ENCODE measurements at regions not wholly inside any gene's neighbourhood (a gene's known extent, or its start where the extent isn't known, plus 50 kb on each side); places are given as distances from the start of the nearest gene placed in this dataset.

DNA sequence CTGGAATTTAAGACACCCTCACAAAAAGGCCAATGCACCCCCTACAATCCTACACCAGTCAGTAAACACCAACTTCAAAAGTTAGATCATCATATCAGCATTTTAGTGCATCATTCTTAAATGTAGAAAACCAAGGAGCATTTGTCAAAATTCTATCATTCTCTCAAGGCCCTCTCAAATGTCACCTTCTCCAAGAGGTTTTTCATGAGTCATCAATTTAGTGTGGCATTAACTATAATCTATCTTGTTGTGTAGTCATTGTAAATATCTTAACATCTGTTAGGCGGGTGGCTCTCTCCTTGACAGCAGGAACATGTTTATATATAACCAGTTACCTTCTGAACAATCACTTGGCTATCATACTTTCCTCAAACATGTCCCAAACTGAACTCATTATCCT lies 62.1 kb upstream of the G2E3 start:
- no peak overlapping the region for H3K27ac ChIP-seq
- TF ChIP-seq, protein P1, sequence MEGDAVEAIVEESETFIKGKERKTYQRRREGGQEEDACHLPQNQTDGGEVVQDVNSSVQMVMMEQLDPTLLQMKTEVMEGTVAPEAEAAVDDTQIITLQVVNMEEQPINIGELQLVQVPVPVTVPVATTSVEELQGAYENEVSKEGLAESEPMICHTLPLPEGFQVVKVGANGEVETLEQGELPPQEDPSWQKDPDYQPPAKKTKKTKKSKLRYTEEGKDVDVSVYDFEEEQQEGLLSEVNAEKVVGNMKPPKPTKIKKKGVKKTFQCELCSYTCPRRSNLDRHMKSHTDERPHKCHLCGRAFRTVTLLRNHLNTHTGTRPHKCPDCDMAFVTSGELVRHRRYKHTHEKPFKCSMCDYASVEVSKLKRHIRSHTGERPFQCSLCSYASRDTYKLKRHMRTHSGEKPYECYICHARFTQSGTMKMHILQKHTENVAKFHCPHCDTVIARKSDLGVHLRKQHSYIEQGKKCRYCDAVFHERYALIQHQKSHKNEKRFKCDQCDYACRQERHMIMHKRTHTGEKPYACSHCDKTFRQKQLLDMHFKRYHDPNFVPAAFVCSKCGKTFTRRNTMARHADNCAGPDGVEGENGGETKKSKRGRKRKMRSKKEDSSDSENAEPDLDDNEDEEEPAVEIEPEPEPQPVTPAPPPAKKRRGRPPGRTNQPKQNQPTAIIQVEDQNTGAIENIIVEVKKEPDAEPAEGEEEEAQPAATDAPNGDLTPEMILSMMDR (IDR thresholded peaks at IDR 0.05): no peak

DNA sequence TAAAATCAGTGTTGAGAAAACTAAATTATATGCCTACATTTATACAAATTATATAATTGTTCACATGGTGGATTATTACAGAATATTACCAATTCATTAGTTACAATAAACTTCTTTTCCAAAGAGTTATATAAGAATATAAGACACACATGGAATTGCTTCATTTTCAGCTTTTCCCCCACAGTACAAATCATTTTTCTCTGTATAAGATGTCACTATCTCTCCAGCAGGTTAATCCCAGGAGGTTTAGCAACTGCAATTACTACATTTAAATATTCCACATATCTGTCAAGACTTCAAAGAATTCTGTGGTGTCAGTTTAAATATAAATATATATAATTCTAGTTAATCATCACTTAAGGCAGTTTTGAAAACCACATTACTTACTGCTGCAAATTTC lies 59.6 kb upstream of the G2E3 start:
- TF ChIP-seq ZFX (IDR thresholded peaks at IDR 0.05; ENCODE audit: borderline replicate concordance): no peak
- TF ChIP-seq, protein P1 (IDR thresholded peaks at IDR 0.05): no peak

DNA sequence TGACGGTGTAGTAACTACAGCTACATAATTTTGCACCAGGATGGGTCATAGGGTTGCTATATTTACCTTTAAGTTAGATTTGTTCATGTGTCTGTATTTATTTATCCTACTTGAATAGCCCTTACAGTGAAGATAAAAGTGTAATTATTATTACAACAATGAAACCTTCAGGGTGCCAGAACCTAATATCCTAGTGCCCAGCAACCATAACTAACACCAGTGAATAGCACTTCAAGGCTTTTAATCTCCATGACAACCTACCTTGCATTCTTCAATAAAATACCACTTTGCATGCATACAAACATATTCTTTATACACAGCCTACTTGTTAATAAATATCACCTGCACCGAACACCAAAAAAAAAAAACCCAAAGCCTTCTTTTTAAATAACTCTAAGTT lies 58.7 kb upstream of the G2E3 start:
- no peak overlapping the region for H3K27ac ChIP-seq
- no peak for TF ChIP-seq ZFX (IDR thresholded peaks at IDR 0.05; ENCODE audit: borderline replicate concordance)
- TF ChIP-seq, protein P1 (IDR thresholded peaks at IDR 0.05): no peak

More for the DNA sequence above, 59.6 kb upstream of the G2E3 start:
- no peak overlapping the region for H3K27ac ChIP-seq

DNA sequence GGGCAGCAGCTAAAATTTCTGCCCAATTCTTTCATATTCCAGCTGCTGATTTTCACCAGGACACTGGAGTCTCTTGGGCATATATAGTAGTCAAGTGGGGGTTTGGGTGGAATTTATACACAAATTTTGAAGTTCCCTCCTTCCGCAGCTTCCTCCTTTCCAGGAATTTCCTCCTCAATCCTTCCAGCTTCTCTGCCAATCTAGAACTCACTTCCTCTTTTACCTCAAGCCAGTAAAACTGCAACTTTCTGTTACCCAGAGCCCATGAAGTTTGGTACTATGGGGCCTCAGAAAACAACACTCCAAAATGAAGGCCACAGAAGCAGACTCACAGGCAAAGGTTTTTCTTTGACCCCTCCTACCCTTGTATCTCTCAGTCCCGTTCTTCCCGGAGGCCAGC lies 51.7 kb upstream of the G2E3 start:
- TF ChIP-seq, protein P1 (IDR thresholded peaks at IDR 0.05): no peak
- no peak for TF ChIP-seq ZFX (IDR thresholded peaks at IDR 0.05; ENCODE audit: borderline replicate concordance)

More for the DNA sequence above, 51.7 kb upstream of the G2E3 start:
- H3K27ac ChIP-seq: no peak overlapping the region
